Glutamatergic neuron (in vitro differentiated cells): ENCODE measurements at regions not wholly inside any gene's neighbourhood (a gene's known extent, or its start where the extent isn't known, plus 50 kb on each side); places are given as distances from the start of the nearest gene placed in this dataset.

Experiments
- DNase-seq: peaks from one replicate; pipeline ENCODE4 v3.0.0; 2022
- H3K27ac Mint-ChIP-seq: one replicate; pipeline ENCODE4 v1.8.0; 2020; ENCODE audit warnings: mild to moderate bottlenecking, mixed read lengths, inconsistent platforms; ENCODE audit not compliant: unreplicated experiment
- H3K27me3 Mint-ChIP-seq: one replicate; pipeline ENCODE4 v1.8.0; 2020; ENCODE audit warnings: mild to moderate bottlenecking, moderate library complexity, mixed read lengths, inconsistent platforms; ENCODE audit not compliant: unreplicated experiment
- H3K36me3 Mint-ChIP-seq: one replicate; pipeline ENCODE4 v1.8.0; 2020; ENCODE audit warnings: mild to moderate bottlenecking, mixed read lengths, inconsistent platforms; ENCODE audit not compliant: unreplicated experiment
- H3K4me1 Mint-ChIP-seq: one replicate; pipeline ENCODE4 v1.8.0; 2020; ENCODE audit warnings: mild to moderate bottlenecking, low read depth, mixed read lengths, inconsistent platforms; ENCODE audit not compliant: unreplicated experiment
- H3K4me3 Mint-ChIP-seq: one replicate; pipeline ENCODE4 v1.8.0; 2020; ENCODE audit warnings: mild to moderate bottlenecking, mixed read lengths, inconsistent platforms; ENCODE audit not compliant: unreplicated experiment
- H3K9me3 Mint-ChIP-seq: one replicate; pipeline ENCODE4 v1.8.0; 2020; ENCODE audit warnings: mild to moderate bottlenecking, moderate library complexity, mixed read lengths, inconsistent platforms; ENCODE audit not compliant: unreplicated experiment
- CTCF ChIP-seq: fragments of 200-600 bp; sonication (generic); IDR thresholded peaks from one replicate; pipeline ENCODE4 v1.5.0; 2021; ENCODE audit not compliant: partially characterized antibody, unreplicated experiment

DNA sequence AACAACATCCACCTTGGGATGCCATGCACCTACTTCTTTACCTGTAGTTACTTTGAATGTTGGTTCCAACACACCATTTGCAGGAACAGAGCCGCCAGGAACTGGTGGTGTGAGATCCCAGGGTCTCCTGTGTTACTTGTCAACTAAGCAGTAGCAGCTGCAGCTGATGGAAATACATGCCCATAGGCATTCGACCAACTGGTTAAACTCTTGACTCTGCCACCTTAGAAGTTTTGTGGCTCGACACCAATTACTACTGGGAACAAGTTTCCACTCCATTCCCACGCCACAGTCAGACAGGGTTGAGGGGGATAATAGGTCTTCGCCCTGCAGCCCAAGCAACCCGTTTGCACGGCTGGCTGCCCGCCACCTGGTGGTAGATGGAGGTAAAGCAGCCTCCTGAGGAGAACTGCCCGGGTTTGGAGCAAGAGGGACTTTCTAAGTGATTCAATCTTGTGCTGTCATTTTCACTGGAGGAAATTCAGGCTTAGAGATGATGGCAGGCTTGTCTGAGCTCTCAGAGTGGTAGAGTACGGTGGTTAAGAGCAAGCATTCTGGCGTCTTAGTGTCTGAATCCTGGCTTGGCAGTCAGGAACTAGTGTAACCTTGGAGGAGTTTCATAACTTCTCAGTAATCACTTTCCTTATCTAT lies 119.1 kb upstream of the TRIM2 start:
- Mint-ChIP-seq H3K4me3 (peak overlapping the region; percentile 9), H3K27ac (peak overlapping the region; percentile 99), H3K36me3 (no peaks in the 10 kb centered on the region), H3K27me3 (peaks cover 9% of the 10 kb centered on the region), H3K9me3 (peaks cover 14% of the 10 kb centered on the region), H3K4me1 (peaks cover 42% of the 10 kb centered on the region)
- peak; percentile 97 for TF ChIP-seq CTCF
- DNase-seq = peak; percentile 95

DNA sequence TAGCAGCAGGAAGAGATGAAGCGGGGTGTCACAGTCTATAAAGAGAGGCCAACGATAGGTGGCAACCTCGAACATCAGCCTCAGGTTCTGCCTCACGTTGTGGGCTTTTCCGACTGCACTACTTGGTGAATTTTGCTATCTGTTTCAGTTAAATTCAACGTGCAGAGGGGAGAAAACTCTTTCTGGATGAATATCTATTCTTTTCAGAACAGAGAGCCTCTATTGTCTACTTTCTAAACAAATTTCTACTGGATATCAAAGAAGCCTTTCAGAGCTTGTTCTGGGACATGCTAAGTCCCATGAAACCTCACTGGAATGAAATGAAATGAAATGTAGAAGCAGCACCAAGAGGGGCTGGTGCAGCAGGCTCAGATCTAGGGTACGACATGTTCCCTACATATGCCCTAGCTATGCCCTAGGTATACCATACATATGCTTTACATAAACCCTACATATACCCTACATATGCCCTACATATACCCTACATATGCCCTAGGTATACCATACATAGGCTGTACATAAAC lies 116.5 kb upstream of the TRIM2 start:
- Mint-ChIP-seq H3K4me1 (peaks cover 31% of the 10 kb centered on the region), H3K36me3 (peaks cover under 1% of the 10 kb centered on the region), H3K9me3 (peaks cover 12% of the 10 kb centered on the region), H3K4me3 (no peak overlapping the region), H3K27me3 (peaks cover 8% of the 10 kb centered on the region), H3K27ac (no peak overlapping the region)
- DNase-seq = no peak
- TF ChIP-seq CTCF = no peak

DNA sequence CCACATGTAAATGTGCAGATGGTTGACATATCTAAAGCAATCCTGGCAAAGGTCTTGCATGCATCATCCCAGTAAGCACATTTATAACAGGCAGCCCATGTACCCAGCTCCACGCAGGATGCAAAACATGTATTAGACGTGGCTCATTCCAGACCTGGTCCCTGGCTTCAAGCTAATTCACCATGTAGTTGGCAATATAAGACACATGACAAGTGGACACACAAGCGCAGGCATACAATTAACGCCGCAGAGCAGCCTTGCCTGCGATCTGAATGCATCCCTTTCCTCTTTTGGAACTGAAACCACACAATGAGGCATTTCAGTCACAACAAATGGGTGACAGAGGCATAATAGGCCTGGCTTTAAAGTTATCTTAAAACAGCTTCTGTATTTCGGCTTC lies 114.5 kb upstream of the TRIM2 start:
- Mint-ChIP-seq H3K9me3 (peaks cover 4% of the 10 kb centered on the region), H3K36me3 (peaks cover 8% of the 10 kb centered on the region), H3K27me3 (peaks cover 4% of the 10 kb centered on the region), H3K4me3 (no peak overlapping the region), H3K4me1 (peaks cover 11% of the 10 kb centered on the region), H3K27ac (no peak overlapping the region)
- no peak for TF ChIP-seq CTCF
- DNase-seq = no peak

- no peak for DNase-seq
- Mint-ChIP-seq H3K27me3 (peaks cover 4% of the 10 kb centered on the region), H3K27ac (no peak overlapping the region), H3K9me3 (peaks cover 4% of the 10 kb centered on the region), H3K4me3 (no peak overlapping the region), H3K4me1 (peaks cover 6% of the 10 kb centered on the region), H3K36me3 (peaks cover 9% of the 10 kb centered on the region)
- no peak for TF ChIP-seq CTCF
These were observed 114.1 kb upstream of the TRIM2 start for GRCh38 chr4:153090181-153090580.

DNA sequence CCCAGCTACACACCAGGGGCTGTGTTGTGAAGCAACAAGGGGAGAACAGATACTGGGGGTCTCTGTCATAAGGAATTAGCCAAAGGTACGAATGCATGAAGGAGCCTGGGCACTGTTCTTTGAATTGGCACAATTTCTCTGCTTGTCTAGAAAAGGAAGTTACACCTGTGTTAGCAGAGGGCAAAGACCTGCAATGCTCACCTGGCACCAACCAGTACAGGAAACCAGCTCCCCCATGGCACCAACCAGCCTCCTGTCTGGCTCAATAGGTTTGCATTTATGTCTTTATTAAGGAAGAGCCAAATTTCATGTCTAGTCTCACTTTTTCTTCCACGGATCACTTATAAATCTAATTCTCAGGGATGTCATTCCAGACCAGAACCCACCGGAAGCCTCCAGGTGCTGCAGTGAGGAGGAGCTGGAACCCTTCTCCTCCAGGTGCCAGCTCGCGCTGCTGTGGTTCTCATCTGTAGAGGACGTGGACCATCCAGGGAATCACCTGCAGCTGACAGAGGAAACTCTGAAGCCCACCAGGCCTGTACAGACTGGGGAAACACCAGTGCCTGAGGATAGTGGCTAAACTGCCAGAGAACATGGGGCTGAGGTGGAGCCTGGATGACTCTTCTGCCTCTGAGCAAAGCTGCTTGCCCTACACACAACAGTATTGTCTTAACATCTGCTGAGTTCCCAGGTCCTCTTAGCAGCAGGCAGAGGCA lies 113.4 kb upstream of the TRIM2 start:
- DNase-seq = no peak
- no peak overlapping the region for H3K27ac Mint-ChIP-seq
- H3K9me3 Mint-ChIP-seq = peaks cover 3% of the 10 kb centered on the region
- no peak overlapping the region for H3K4me3 Mint-ChIP-seq
- H3K4me1 Mint-ChIP-seq = peaks cover under 1% of the 10 kb centered on the region
- H3K36me3 Mint-ChIP-seq = peaks cover 9% of the 10 kb centered on the region
- H3K27me3 Mint-ChIP-seq = peaks cover 5% of the 10 kb centered on the region
- no peak for TF ChIP-seq CTCF
